Esophagus squamous epithelium (tissue), 5 donors: ENCODE measurements at regions not wholly inside any gene's neighbourhood (a gene's known extent, or its start where the extent isn't known, plus 50 kb on each side); places are given as distances from the start of the nearest gene placed in this dataset.
"Not testable (repeated sequence)": the region's sequence is repeated elsewhere in the genome, so short reads cannot be mapped to it uniquely, and the experiment has no call there.

Source experiments
- DNase-seq: peaks from one replicate; lab custom pipeline; 2025; lab: John Stamatoyannopoulos, UW
- H3K27ac ChIP-seq, 4 donors: fragments of 200-600 bp; sonication (generic); one replicate each; pipeline ENCODE4 v1.5.1; 2016 to 2019; ENCODE audit warnings: mild to moderate bottlenecking in 1 of 4
- H3K27me3 ChIP-seq, 4 donors: fragments of 200-600 bp; sonication (generic); 1 replicate in 3 of 4; 2 replicates in 1 of 4; pipeline versions ENCODE4 v1.5.1 to v1.6.0; 2017 to 2021; ENCODE audit warnings: antibody characterized with exemption in 1 of 4
- H3K36me3 ChIP-seq, 3 donors: fragments of 200-600 bp; sonication (generic); one replicate each; pipeline ENCODE4 v1.5.1; 2016 to 2019
- H3K4me1 ChIP-seq, 3 donors: fragments of 200-600 bp; sonication (generic); one replicate each; pipeline ENCODE4 v1.5.1; 2017 to 2019
- H3K4me3 ChIP-seq, 4 donors: fragments of 200-600 bp; sonication (generic); 1 replicate in 3 of 4; 2 replicates in 1 of 4; pipeline ENCODE4 v1.5.1; 2016 to 2019; ENCODE audit warnings: mild to moderate bottlenecking in 2 of 4, moderate library complexity in 1 of 4
- H3K9me3 ChIP-seq, 3 donors: fragments of 200-600 bp; sonication (generic); one replicate each; pipeline ENCODE4 v1.5.1; 2016 to 2019
- CTCF ChIP-seq, 6 experiments: fragments of 450-650 bp in 4 of 6; fragments of 200-600 bp in 2 of 6; sonication (generic) in 2 of 6; IDR thresholded peaks; one replicate each; pipeline ENCODE4 v1.5.1; 2016 to 2019; ENCODE audit warnings: antibody characterized with exemption in 6 of 6, mild to moderate bottlenecking in 4 of 6, moderate library complexity in 4 of 6
- POLR2A ChIP-seq, 4 donors: fragments of 450-650 bp; IDR thresholded peaks; one replicate each; pipeline ENCODE4 v1.6.1; 2017; ENCODE audit warnings: antibody characterized with exemption in 4 of 4, mild to moderate bottlenecking in 4 of 4, moderate library complexity in 3 of 4
- WGBS, 2 donors: methylation state at CpG; one replicate each; pipeline ENCODE4 v1.1.5; 2018; 5-methylcytosine and 5-hydroxymethylcytosine counted together
- intact Hi-C: fragments of 100-400 bp; cut with DNase I; formaldehyde crosslinking; loops from one replicate; pipeline ENCODE4 v1.15.0; 2022
- donor health status: DM: yes; HTN: yes; CAD: no.

GRCh38 chr20:29419378-29419777, 1838.1 kb upstream of the DEFB115 start:
- Histone ChIP-seq H3K9me3 (no peaks in the 10 kb centered on the region), H3K4me3 (no peak overlapping the region), H3K27me3 (peaks cover 0 to 23% (median 0%) of the 10 kb centered on the region in 4 donors), H3K36me3 (no peaks in the 10 kb centered on the region), H3K4me1 (no peaks in the 10 kb centered on the region), H3K27ac (no peak overlapping the region)
- TF ChIP-seq CTCF (IDR thresholded peaks at IDR 0.05) (no peak), POLR2A (IDR thresholded peaks at IDR 0.05) (no peak)
- intact Hi-C loops: no loop called here
- DNase-seq: no peak

- Histone ChIP-seq H3K36me3 (no peaks in the 10 kb centered on the region), H3K4me3 (peak overlapping the region in 1 of 4 donors; percentile 23), H3K27ac (no peak overlapping the region), H3K27me3 (peaks cover 0 to 60% (median 0%) of the 10 kb centered on the region in 4 donors), H3K9me3 (peaks cover 0 to 5% (median 0%) of the 10 kb centered on the region in 3 donors), H3K4me1 (peaks cover 0 to 8% (median 0%) of the 10 kb centered on the region in 3 donors)
- intact Hi-C loops: no loop called here
- TF ChIP-seq POLR2A (IDR thresholded peaks at IDR 0.05) (no peak), CTCF (IDR thresholded peaks at IDR 0.05) (no peak)
- WGBS, 2 donors: 47 to 71% methylated on average over 18 to 24 of the region's 38 CpGs
- no peak for DNase-seq
These were observed 1830.0 kb upstream of the DEFB115 start for GRCh38 chr20:29427201-29428060.

GRCh38 chr20:29430531-29430930, 1826.9 kb upstream of the DEFB115 start:
- Histone ChIP-seq H3K27me3 (peaks cover 0 to 53% (median 0%) of the 10 kb centered on the region in 4 donors), H3K4me3 (no peak overlapping the region), H3K9me3 (peaks cover 0 to 5% (median 0%) of the 10 kb centered on the region in 3 donors), H3K27ac (no peak overlapping the region), H3K36me3 (no peaks in the 10 kb centered on the region), H3K4me1 (peaks cover 0 to 8% (median 0%) of the 10 kb centered on the region in 3 donors)
- no peak for TF ChIP-seq CTCF (IDR thresholded peaks at IDR 0.05)
- no peak for TF ChIP-seq POLR2A (IDR thresholded peaks at IDR 0.05)
- WGBS, 2 donors: 59 to 81% methylated on average over 7 to 11 of the region's 43 CpGs
- no peak for DNase-seq
- intact Hi-C loops: no loop called here

GRCh38 chr20:29440721-29441120, 1816.7 kb upstream of the DEFB115 start:
- H3K27me3 ChIP-seq, H3K36me3 ChIP-seq, DNase-seq, H3K4me3 ChIP-seq, H3K9me3 ChIP-seq, intact Hi-C loops, H3K27ac ChIP-seq: not testable (repeated sequence)
- H3K4me1 ChIP-seq: peaks cover 0 to 16% (median 0%) of the 10 kb centered on the region in 3 donors
- WGBS, 2 donors: 50 to 55% methylated on average over 2 to 3 of the region's 3 CpGs

GRCh38 chr20:29443206-29443781, 1814.2 kb upstream of the DEFB115 start:
- H3K27me3 ChIP-seq: peaks cover 0 to 19% (median 0%) of the 10 kb centered on the region in 4 donors
- H3K4me3 ChIP-seq: peak overlapping the region in 1 of 4 donors; percentile 7
- H3K9me3 ChIP-seq, intact Hi-C loops, DNase-seq, H3K36me3 ChIP-seq, H3K27ac ChIP-seq: not testable (repeated sequence)
- H3K4me1 ChIP-seq: peaks cover 0 to 16% (median 0%) of the 10 kb centered on the region in 3 donors
- peak; percentile 34 to 62 (median 52) for TF ChIP-seq CTCF (IDR thresholded peaks at IDR 0.05)
- 17 to 30% methylated on average over 7 of the region's 7 CpGs for WGBS, 2 donors
